Caki2 (cell line): ENCODE measurements at regions not wholly inside any gene's neighbourhood (a gene's known extent, or its start where the extent isn't known, plus 50 kb on each side); places are given as distances from the start of the nearest gene placed in this dataset.
A peak's percentile ranks its signal among the peaks of the same experiment; 100 is the strongest.

Experiments
- DNase-seq: peaks from one replicate; pipeline ENCODE4 v3.0.0-alpha.2; 2015; ENCODE audit warnings: low read depth
- in situ Hi-C: cut with HindIII; loops from 2 replicates; pipeline ENCODE4 v1.10.0; 2016; ENCODE audit warnings: low sequenced_read_pairs, low pct_unique_long_range_greater_than_20kb, mixed read lengths

DNA sequence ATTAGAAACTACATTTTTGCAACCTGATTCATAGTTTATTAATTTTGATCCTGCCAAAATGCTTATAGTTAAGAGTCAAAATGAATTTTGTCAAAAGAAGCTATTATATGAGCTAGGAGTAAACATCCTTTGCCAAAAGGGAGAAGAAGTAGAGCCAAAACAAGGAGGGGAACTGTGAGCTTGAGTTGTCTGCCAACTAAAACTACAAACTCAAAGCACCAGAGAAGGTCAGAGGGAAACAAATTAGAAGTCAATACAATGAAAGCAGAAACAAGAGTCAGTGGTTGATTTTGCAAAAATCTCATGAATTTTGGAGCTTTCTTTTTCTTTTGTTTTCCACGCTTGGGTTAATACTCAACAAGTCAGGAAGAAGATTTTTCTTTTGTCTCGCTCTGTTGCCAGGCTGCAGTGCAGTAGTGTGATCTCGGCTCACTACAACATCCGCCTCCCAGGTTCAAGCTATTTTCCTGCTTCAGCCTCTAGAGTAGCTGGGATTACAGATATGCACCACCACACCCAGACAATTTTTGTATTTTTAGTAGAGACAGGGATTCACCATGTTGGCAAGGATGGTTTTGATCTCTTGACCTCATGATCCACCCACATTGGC is 508.5 kb downstream of the RIT2 start:
- in situ Hi-C loops: no loop called here
- DNase-seq: no peak

DNA sequence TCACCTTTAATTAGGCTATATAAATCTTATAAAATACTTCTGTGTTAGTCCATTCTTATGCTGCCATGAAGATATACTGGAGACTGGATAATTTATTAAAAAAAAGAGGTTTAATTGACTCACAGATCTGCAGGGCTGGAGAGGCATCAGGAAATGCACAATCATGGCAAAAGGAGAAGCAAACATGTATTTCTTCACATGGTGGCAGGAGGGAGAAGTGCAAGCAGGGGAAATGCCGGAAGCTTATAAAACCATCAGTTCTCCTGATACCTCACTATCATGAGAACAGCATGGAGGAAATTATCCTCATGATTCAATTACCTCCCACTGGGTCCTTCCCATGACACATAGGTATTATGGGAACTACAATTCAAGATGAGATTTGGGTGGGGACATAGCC is 504.4 kb downstream of the RIT2 start:
- in situ Hi-C loops: no loop called here
- DNase-seq: no peak

DNA sequence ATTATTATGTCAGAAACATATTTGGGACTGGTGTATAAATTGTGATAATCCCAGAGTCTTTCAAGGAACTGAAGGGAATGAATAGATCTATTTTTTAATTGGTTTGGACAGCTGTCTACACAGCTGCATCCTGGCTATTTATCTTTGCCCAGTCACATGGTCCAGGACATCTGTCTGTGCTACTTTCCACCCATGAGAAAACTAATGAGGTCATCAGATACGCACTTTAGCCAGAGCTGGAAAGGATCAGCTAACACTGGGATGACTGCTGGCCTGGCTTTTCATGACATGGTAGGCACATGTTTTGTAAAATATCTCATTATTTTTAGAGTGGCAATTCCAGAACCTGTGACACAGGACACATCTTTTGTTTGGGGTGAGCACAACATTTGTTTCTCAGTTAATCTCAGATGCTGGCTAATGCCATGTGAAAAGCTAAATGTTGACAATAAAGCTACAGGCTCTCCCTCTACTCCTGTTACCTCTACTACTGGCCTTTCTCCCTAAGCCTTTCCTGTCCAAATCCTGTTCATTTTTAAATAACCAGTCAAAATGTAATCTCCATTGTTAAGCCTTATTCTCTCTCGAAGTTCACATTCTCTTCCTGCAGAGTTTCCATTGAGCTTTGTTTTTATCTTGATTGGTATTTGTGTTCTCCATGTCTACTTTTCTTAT is 500.7 kb downstream of the RIT2 start:
- in situ Hi-C loops: no loop called here
- DNase-seq: no peak

DNA sequence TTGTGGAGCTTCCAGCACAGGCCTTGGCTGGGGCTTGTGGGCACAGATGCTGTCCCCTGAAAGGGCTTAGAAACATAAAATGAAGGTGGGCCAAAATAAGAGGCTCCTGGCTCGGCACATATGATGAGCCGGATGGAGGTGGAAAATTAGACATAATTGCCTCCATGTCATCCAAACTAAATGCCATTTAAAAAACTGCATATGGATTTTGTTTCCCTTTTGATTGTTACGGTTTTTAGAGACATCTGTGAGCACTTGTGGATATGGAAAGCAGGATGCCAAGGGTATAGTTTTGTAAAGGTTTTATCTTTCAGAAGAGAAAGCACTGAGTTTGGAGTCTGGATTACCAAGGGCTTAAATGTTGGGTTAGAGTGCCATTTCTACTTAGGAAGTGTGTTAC is 498.3 kb downstream of the RIT2 start:
- DNase-seq: no peak
- in situ Hi-C loops: no loop called here

DNA sequence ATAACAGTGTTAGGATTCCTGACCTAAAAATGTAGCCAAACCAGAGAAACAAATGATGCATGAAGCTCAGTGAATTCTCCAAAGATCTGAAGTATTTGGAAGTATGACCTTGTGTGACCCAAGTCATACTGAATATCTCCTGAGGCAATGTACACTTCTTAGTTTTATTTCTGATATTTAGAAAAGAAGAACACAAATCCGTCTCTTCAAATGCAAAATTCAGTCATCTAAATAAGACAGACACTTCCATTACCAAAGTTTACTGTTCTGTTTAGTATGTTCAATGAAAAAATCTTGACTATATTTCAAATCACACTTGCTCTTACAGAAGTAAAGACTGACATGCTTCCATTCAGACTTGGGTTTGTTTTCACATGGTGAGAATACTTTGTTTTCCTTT is 495.7 kb downstream of the RIT2 start:
- in situ Hi-C loops: no loop called here
- no peak for DNase-seq

DNA sequence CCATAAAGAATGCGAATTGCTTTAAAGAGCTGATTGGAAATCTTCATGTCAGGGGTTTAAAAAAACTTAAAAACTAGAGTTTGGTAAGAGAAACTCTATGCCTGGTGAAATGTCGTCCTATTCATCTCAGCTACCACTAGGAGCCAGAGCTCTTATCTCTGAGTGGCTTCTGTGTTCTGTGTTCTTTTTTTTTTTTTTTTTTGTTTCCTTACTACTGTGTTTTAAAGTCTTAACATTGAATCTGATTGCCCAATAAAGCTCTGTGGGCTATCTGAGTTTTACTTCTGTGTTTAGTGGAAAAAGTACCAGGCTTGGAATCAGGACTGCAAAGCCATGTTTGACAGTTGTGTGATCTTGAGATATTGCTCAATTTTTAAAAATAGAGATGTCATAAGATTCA is 494.8 kb downstream of the RIT2 start:
- in situ Hi-C loops: no loop called here
- no peak for DNase-seq

DNA sequence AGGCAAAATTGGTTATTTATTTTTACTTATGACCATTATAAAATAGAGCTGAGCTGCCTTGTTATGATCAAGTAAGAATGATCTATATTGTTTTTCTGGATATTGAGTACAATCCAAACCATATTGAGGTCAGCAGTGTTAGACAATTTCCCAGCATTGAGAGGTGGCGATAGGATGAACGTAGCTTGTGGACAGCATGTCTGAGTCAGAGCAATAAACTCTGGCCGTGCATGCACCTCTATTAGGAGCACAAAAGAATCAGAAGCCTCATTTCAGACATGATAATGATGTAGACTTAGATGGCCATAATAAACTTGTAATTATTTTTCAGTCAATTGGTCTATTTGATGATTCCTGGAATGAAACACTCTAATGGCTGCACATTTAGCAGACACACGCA is 491.6 kb downstream of the RIT2 start:
- in situ Hi-C loops: no loop called here
- no peak for DNase-seq

DNA sequence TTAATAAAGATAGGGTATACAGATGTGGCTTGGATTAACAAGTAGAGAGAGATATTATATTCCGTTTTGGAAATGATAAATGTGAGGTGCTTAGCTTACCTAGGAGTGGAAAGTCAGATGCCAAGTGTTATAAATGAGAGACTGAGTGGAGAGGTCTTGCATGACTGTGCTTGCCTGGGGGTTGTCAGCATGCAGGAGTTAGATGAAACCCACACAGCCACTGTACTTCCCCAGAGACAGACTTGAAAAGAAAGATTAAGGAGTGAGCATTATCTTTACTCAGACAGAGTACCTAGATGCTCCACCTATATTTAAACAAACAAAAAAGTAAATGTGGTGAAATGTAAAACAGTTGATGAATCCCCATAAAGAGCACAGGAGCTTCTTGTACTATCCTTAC is 482.7 kb downstream of the RIT2 start:
- in situ Hi-C loops: no loop called here
- DNase-seq: no peak

DNA sequence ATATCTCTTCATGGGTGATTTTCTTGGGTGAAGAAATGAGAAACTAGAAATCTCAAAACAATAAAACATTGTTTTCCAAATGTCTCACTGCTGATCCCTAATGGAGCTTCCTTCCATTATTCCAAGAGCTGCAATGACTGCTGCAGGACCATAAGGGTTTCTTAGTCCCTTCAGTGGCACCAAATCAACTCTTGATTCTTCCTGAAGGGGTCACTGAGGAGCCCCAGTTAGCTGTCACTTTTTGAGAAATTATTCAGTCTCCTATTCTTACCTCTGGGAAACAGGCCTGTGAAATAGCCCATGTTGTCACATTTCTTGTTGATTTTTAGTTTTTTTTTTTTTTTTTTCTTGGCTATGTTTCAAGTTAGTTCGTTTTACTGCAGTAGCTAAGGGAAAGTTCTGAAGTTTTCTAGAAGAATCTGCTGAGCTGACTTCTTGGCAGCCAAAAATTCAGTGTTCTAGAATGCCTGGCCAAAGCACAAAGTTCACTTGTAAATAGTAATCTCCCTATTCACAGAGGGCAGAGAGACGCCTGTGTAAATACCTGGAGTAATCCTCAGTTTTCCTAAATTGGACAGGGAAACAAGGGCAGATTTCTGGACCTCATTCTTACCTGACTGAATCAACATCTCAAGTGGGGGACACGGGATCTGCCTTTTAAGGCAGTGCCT is 480.0 kb downstream of the RIT2 start:
- no peak for DNase-seq
- in situ Hi-C loops: no loop called here

DNA sequence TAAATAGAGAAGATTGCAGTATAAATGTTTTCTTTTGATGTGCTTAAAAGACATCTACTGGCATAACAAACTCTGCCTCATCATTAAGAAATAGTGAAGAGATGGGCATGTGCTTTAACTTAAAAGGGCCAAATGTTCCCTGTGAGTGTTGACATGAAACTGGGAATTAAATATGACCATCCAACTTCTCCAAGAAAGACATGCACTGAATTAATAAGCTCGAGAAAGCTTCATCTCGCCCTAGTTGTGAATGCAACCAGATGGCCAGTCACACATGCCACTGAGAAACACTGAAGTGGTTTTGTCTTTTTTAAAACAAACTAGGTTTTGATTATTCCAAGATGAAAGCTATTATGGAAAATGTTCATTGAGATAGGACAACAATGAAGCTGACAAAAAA is 479.2 kb downstream of the RIT2 start:
- in situ Hi-C loops: no loop called here
- DNase-seq: no peak

DNA sequence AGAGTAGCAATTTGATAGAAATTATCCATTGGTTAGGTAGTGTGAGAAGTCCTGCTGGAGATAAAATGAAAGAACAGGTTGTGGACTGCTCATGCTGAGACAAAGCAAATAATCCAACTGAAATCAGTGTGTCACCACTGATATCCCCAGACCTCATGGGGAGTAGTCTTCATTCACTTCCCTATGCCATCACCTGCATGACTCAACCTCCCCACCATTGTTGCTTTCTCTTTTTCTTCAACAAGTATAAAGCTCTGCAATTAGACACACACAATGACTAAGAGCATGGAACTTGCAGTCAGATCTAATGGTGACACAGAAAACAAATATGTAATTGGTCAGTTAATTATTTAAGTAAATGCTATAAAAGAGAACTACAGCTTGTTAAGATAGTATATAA is 475.3 kb downstream of the RIT2 start:
- in situ Hi-C loops: no loop called here
- DNase-seq: peak; percentile 23

DNA sequence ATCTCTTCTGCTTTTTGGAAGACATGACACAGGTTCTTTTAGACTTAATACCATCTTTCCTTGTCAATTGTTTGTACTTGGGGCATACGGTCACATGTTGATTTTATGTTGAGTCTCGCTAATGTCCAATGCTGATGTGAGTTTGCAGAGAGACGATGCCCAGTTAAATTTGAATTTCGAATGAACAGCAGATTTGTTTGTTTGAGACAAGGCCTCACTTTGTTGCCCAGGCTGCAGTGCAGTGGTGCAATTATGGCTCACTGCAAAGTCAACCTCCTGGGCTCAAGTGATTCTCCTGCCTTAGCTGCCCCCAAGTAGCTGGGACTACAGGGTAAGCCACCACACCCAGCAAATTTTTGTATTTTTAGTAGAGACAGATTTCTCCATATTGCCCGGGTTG is 473.5 kb downstream of the RIT2 start:
- DNase-seq: no peak
- in situ Hi-C loops: no loop called here

DNA sequence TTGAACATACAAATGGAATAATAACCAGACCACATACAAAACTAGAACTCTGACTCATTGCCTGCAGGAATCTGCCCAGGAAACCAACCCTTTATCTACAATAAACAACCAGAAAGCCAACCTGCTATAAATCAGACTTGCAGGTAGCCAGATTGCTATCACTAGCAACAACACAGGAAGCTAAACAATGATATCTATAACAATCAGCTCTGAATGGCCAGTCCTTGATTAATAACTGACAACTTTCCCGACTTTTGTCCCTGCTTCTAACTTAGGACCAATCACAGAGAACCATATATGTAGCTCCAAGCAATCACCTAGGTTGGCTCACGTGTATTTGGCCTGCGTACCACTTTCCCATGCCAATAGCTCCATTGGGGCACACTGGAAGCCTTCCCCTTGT is 470.8 kb downstream of the RIT2 start:
- DNase-seq: peak; percentile 66
- in situ Hi-C loops: no loop called here

DNA sequence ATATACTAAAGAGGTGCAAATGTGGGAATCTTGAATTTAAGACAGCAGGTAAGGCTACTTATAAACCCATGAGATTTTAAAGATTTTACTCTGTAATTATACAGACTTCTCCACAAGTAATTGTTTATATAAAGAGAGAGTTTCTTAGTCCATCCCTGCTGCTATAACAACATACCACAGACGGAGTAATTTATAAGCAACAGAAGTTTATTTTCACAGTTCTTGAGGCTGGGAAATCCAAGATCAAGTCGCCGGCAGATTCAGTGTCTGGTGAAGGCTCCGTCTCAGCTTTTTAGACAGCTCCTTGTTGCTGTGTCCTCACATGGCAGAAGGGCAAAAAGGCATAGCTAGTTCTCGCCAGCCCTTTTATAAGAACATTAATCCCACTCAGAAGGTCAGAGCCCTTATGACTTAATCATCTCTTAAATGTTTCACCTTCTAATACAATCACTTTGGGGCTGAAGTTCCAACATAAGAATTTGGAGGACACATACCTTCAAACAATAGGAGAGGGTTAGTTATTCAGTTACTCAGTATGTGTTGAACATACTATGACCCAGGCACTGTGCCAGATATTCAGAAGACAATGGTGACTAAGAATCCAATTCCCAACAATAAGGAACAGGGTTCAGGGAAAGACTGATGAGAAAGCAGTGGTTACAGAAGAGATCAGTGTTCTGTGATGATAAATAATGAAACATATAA is 466.0 kb downstream of the RIT2 start:
- DNase-seq: peak; percentile 79
- in situ Hi-C loops: no loop called here

DNA sequence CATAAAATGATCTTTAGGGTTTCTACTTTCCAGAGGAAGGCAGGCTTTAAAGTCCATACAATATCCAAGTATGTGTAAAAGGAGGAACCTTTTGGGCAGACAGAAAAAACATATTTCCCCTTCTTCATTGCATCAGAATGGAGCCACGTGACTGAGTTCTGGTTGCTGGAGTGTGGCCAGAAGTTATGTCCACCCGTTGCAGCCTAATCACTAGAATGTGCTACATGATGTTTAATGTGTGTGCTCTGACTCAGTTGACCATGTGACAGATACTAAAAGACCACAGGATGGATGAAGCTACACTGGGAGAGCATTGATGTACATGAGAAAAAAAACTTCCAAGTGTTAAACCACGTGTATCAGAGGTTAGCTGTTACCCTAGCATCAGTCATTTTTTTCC is 460.9 kb downstream of the RIT2 start:
- peak; percentile 8 for DNase-seq
- in situ Hi-C loops: no loop called here

DNA sequence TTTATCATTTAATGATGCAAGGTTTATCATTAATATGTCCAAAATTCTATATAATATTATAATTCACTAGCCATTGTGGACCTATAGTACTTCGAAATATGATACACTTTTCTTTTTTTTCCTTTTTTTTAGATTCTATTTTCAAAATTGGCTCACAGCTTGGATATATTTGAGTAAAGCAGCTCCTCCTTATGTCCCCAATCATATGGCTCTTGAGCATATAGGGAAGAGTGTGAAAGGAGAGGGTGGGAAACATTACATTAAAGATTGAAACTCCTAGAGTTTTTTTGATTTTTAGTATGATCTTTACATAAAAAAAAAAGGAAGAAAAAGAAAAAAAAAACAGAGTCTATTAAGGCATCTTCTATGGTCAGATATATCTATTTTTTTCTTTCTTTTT is 457.9 kb downstream of the RIT2 start:
- in situ Hi-C loops: no loop called here
- no peak for DNase-seq

DNA sequence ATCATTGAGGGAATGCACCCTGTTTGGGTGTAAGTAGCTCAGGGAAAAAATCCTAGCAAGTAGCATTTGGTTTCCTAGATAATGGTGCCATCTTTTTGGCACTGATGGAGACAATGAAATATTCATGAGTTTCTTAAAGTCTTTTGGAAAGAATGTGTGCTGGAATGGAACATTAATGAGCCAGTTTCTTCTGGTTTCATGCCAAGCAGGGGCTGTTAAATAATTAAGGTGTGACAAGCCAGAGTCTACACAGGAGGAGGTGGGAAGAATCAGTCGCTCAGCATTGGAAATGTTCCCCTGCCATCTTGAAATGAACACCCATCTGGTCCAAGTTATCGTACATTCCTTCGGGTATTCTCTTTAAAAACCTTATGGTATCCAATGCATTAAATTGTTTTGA is 457.3 kb downstream of the RIT2 start:
- no peak for DNase-seq
- in situ Hi-C loops: no loop called here

DNA sequence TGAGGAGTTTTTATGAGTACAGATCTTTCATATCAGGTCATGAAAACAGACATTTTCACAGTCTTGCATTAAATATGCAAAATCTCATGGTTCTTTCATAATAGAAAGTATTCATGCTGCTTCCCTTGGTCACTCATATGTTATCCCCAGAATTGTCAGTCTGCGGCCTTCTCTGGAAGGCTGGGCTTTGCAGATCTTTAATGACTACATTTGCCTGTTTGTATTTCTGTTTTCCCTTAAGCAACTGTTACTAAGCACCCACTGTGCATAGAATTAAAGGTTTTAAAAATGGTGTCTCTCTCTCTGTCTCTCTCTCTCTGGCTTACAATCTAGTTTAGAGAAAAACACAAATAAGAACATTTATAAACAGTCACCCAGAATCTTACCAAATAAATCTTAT is 456.3 kb downstream of the RIT2 start:
- no peak for DNase-seq
- in situ Hi-C loops: no loop called here

DNA sequence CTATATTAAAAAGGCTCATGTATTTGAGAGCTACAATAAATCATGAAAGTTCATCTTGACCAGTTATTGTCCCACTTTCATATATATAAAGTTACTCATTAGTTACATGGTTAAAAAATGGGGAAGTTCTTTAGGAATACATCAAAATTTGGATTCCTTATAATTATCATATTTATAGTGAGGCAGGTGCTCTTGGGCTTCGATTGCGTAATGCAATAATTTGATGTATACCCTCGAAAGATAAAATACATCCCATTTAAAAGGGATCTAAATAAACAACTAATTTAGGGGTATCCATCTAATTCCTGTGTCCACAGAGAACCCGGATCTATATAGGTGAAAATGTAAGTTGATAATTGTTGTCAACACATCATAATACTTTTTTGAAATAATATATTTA is 444.6 kb downstream of the RIT2 start:
- in situ Hi-C loops: no loop called here
- no peak for DNase-seq
